Glomerular visceral epithelial cell (primary cell): ENCODE measurements at regions not wholly inside any gene's neighbourhood (a gene's known extent, or its start where the extent isn't known, plus 50 kb on each side); places are given as distances from the start of the nearest gene placed in this dataset.
"Not testable (repeated sequence)": the region's sequence is repeated elsewhere in the genome, so short reads cannot be mapped to it uniquely, and the experiment has no call there.

Experiments used
- DNase-seq: peaks from one replicate; pipeline ENCODE4 v3.0.0-alpha.2; 2016; ENCODE audit errors: extremely low spot score

- DNase-seq, result no peak
These were observed 804.1 kb downstream of the KCNJ18 start for GRCh38 chr17:22496450-22496849.

GRCh38 chr17:22503322-22503899, 811.1 kb downstream of the KCNJ18 start:
- no peak for DNase-seq

GRCh38 chr17:22505660-22506059, 813.3 kb downstream of the KCNJ18 start:
- no peak for DNase-seq

GRCh38 chr17:22506231-22506630, 813.9 kb downstream of the KCNJ18 start:
- no peak for DNase-seq

GRCh38 chr17:22506861-22507260, 814.5 kb downstream of the KCNJ18 start:
- DNase-seq, result no peak

- no peak for DNase-seq
These were observed 815.5 kb downstream of the KCNJ18 start for GRCh38 chr17:22507823-22508222.

GRCh38 chr17:22510504-22510903, 818.2 kb downstream of the KCNJ18 start:
- no peak for DNase-seq

GRCh38 chr17:22511431-22511830, 819.1 kb downstream of the KCNJ18 start:
- no peak for DNase-seq

GRCh38 chr17:22512057-22512456, 819.7 kb downstream of the KCNJ18 start:
- no peak for DNase-seq

GRCh38 chr17:22512506-22512905, 820.2 kb downstream of the KCNJ18 start:
- no peak for DNase-seq

- no peak for DNase-seq
These were observed 820.7 kb downstream of the KCNJ18 start for GRCh38 chr17:22512997-22513538.

- DNase-seq, result no peak
These were observed 822.0 kb downstream of the KCNJ18 start for GRCh38 chr17:22514315-22514714.

GRCh38 chr17:22514767-22515320, 822.5 kb downstream of the KCNJ18 start:
- no peak for DNase-seq

GRCh38 chr17:22515599-22515998, 823.3 kb downstream of the KCNJ18 start:
- no peak for DNase-seq

- DNase-seq, result no peak
These were observed 824.7 kb downstream of the KCNJ18 start for GRCh38 chr17:22516861-22517636.

GRCh38 chr17:22517716-22518115, 825.4 kb downstream of the KCNJ18 start:
- DNase-seq, result no peak

GRCh38 chr17:22518185-22518584, 825.9 kb downstream of the KCNJ18 start:
- no peak for DNase-seq

- not testable (repeated sequence) for DNase-seq
These were observed 856.5 kb downstream of the KCNJ18 start for GRCh38 chr17:22548873-22549272.

- DNase-seq, result not testable (repeated sequence)
These were observed 859.5 kb downstream of the KCNJ18 start for GRCh38 chr17:22551695-22552415.

- no peak for DNase-seq
These were observed 877.3 kb downstream of the KCNJ18 start for GRCh38 chr17:22569459-22570143.

GRCh38 chr17:22570144-22570845, 878.0 kb downstream of the KCNJ18 start:
- DNase-seq, result no peak
